IPS-NIHi7 (cell line): ENCODE measurements at regions not wholly inside any gene's neighbourhood (a gene's known extent, or its start where the extent isn't known, plus 50 kb on each side); places are given as distances from the start of the nearest gene placed in this dataset.
"Not testable (repeated sequence)": the region's sequence is repeated elsewhere in the genome, so short reads cannot be mapped to it uniquely, and the experiment has no call there.

Source experiments
- DNase-seq: peaks from one replicate; pipeline ENCODE4 v3.0.0; 2012; ENCODE audit warnings: mixed read lengths; ENCODE audit errors: extremely low spot score

GRCh38 chr1:74818241-74818640 lies 85.3 kb downstream of the TYW3 start:
- no peak for DNase-seq

DNA sequence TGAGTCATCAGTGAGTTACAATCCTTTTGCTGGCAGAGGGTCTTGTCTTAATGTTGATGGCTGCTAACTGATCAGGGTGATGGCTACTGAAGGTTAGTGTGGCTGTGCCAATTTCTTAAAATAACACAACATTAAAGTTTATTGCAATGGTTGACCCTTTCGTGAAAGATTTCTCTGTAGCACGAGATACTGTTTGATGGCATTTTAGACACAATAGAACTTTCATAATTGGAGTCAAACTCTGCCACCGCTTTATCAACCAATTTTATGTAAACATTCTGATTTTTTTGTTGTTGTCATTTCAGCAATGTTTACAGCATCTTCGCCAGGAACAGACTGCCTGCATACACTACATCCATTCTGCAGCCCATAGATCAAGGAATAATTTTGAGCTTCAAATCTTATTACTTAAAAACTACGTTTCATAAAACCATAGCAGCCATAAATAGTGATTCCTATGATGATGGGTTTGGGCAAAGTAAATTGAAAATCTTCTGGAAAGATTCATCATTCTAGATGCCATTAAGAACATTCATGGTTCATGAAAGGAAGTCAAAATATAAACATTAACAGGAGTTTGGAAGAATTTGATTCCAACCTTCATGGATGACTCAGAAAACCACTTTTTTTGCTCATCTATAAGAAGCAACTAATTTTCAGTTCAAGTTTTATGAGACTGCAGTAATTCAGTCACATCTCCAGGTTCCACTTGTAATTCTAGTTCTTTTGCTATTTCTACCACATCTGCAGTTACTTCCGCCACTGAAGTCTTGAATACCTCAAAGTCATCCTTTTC lies 85.9 kb downstream of the TYW3 start:
- DNase-seq = no peak

DNA sequence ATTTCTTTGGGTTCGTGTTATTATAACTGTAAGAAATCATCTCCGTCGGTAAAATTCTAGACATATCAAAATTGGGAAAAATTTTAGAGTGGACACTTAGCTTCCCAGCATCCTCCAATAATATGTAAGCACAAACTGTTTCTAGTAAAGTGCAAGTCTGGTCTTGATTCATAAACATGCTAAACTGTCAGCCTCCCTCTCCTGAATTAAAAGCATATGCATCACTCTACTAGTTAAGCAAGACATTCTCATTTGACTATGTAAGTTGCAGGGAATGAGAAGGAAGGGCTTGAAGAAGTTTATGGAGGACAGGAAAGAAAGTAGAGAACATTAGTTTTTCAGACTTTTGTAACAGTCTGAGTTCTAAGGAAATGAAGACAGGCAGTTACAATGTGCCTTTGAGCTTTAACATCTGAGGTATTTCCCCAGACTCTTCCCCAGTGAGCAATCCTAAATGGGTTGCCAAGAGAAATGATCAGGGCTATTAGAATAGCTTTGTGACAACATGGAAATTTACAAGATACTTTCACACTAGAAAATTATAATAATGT lies 90.0 kb downstream of the TYW3 start:
- DNase-seq = no peak

- no peak for DNase-seq
Observed at GRCh38 chr1:74824497-74825107, 91.7 kb downstream of the TYW3 start.

DNA sequence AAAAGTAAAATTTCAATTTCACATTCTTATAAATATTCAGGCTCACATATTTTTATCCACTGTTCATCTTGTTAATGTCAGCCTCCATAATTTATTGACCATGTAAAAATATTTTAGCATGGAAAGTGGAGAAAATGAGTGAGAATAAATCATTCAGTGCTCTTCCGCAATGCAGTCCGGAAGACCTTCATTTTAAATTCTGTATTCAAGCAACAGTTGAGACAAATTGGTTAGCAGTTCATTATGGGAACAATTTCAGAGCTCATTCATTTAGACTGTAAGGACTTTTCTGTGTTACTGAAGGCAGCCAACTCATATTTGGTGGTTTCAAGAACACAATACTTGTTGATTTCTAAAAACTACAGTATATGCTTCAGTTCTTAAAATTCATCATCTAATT lies 97.8 kb downstream of the TYW3 start:
- DNase-seq = no peak

DNA sequence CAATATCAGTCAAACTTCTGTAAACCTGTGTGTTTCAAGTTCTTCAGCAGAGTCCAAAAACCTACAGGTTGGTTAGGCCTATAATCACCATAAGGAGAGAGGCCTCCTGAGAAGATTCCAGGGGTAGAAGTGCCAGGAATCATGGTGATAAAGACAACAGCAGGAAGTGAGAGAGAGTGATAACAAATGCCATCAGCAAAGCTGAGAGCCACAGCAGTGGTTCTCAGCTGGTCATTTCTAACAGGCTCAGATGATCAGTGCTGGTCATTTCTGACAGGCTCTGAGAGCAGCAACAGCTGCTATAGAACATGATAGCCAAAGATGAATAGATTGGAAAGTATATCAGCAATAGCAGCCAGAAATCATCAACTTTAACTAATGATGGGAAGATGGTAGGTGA lies 101.3 kb downstream of the TYW3 start:
- DNase-seq = no peak

DNA sequence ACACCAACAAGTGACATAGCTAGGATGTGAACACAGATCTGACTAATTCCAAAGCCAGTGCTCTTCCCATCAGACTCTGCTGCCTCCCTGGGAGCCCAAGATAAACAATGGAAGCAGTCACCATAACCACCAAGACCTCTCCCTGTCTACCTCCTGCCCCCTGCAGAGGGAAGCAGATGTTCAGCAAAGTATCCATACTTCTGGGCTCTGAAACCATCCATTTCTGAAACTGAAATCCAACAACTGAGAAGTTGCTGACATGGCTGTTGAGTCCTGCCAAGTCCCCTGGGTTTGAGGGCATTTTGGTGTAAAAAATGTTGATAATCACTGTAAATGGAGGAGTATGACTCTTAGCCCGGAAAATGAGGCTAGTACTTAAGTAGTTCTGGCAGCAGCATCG lies 102.1 kb downstream of the TYW3 start:
- peak; percentile 13 for DNase-seq

DNA sequence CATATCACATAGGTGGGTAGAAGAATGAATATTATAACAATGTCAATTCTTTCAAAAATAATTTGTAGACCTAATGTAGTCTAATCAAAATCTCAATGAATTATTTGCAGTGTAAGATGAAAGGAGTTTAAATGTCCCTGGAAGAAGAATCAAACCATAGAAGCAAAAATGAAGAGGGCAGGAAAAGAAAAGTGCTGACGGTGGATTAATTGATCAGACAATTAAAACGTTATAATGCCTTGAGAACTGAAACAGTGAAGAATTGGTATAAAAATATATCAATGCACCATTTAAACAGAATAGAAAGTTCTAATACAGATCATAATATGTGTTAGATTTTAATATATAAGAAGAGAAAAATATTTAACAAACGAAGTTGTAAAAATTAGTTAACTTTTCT lies 109.8 kb downstream of the TYW3 start:
- no peak for DNase-seq

DNA sequence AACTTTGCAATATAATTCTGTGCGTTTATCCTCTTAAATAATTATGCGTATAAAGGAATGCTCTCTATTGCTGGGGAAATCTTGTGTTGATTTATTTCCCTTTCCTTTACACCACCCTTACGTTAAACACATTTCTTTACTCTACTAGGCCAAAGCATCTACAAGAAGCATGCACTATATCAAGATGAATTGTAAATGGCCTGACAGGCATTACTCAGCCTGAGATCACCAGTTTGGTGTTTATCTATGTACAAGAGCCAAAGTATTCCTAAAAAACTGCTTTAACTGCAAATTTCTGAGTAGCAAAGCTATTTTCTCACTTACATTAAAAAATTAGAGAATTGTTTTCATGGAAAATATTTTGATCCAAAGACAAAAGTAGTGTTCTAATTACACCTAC lies 114.8 kb downstream of the TYW3 start:
- DNase-seq = no peak

DNA sequence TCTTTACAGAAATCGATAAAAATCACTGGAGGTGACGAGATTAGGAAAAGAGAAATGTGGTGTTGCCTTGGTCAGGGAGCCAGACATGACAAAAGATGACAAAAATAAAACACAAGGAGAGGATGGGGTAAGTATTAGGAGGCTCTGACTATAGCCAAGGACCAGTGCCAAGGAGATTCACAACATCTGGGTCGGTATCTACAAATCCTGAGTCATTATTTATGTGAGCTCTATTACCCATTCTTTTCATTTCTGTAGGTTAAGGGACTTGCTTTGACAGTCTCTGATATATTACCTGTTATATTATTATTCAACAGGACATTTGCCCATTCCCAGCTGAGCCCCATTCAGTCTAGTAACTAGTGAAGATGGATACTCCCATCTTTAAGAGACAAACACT lies 120.8 kb downstream of the TYW3 start:
- DNase-seq = no peak

- no peak for DNase-seq
Observed at GRCh38 chr1:74856174-74856573, 123.2 kb downstream of the TYW3 start.

GRCh38 chr1:74857676-74858075 lies 124.7 kb downstream of the TYW3 start:
- DNase-seq = no peak

DNA sequence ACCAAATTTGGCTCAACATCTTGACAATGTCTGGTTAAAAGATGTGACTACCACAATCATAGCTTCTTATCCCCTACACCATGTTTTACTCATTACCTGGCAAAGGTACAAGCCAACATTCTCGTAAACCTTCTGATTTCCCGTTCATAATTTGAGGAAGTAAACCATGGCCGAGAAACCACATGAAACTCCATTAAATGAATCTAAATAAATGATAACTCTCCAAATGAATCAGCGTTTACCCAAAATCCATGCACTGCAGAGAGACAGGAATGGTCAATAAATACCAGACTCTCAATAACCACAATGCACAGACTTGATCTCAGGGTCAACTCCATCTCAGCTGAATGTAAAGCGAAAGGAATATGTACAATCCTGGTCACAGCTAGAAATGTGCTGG lies 125.2 kb downstream of the TYW3 start:
- DNase-seq = no peak

GRCh38 chr1:74861867-74862266 lies 128.9 kb downstream of the TYW3 start:
- DNase-seq = no peak

- no peak for DNase-seq
Observed at GRCh38 chr1:74869702-74870101, 136.8 kb downstream of the TYW3 start.

- DNase-seq = not testable (repeated sequence)
Observed at GRCh38 chr1:74877366-74877765, 144.4 kb downstream of the TYW3 start.

DNA sequence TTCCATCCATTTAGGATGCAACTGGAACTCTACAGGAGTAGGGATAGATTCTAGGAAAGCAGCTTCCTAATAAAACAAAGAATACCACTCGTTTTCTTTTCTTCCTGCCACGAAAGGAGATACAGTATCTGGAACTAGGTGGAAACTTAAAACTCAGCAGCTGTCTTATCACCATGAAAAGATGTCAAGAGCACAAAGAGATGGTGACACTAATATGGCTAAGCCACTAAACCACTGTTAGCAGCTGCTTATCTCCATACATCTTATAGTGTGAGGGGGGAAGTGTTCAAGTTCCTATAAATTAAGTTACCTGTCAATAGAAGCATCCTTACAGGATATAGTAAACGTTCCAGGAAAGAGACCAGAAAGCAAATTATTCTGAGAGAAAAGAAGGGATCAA lies 162.5 kb downstream of the TYW3 start:
- no peak for DNase-seq

GRCh38 chr1:74908131-74908530 lies 175.2 kb downstream of the TYW3 start:
- DNase-seq = no peak

- DNase-seq = no peak
Observed at GRCh38 chr1:74908797-74909196, 175.8 kb downstream of the TYW3 start.

GRCh38 chr1:74913978-74914377 lies 181.0 kb downstream of the TYW3 start:
- DNase-seq = no peak

DNA sequence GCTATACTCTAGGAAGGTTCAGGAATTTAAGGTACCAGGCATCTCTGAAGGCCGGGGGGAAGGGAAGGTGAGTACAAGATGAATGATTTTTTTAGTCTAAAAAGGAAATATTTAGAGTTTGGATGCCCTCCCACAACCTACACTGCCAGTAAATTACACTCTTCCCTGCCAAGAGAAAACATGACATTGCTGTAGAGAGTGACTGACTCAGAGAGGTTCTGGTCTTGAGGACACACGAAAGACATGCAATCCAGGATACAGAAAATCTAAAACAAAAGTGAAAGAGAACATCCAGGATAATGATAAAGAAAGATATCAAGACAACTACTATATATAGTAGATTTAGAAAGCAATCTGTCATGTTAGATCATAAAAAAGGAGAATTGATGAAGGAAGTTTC lies 200.5 kb downstream of the TYW3 start:
- no peak for DNase-seq

- no peak for DNase-seq
Observed at GRCh38 chr1:74935446-74935845, 198.7 kb upstream of the LHX8 start.

DNA sequence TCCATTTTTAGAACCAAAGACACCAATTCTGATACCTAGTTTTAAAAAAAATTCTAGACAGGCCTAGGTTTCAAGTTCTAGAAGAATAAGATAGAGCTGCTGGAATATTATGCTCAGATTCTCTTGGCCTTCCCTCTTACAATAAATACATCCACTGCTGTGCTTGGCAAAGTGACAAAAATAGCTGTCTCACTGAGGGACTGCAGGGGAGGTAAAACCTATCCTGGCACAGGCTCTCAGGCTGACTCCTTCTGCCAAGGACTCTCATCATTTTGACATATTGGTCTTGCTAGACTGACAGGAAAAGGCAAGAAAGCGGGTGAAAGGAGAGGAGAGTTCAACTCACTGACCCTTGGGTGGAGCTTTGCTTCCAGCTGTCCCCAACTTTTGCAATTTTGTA lies 197.0 kb upstream of the LHX8 start:
- no peak for DNase-seq
